ENCODE measurements at regions not wholly inside any gene's neighbourhood (a gene's known extent, or its start where the extent isn't known, plus 50 kb on each side); places are given as distances from the start of the nearest gene placed in this dataset.

DNA sequence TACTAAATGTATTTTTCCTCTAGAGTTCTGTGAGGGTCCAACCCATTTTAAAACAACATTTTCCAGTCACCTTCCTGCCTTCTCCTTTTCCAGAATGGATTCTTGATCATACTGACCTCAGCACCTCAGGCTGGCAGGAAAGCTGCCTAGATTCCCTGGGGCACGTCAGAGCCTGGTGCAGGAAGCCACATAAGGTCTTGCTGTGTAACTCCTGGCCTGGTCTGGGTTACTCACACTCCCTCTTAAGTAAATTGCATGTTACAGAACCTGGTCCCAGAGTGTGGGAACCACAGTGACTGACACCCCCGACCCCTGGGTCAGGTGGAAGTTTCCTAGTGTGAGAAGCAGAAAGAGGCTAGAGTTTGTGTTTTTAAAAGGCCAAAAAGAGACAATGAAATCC, 209.8 kb downstream of the SPTSSA start:
- no peak for TF ChIP-seq EP300 (IDR thresholded peaks at IDR 0.05; ENCODE audit: borderline replicate concordance)
- TF ChIP-seq TCF12 (IDR thresholded peaks at IDR 0.05; ENCODE audit: low read depth): no peak
- no peak for TF ChIP-seq TAF1 (IDR thresholded peaks at IDR 0.05; ENCODE audit: low read depth)
- no peak for TF ChIP-seq CREB1 (IDR thresholded peaks at IDR 0.05; ENCODE audit: low read depth)
- TF ChIP-seq USF1 (IDR thresholded peaks at IDR 0.05): no peak
- no peak for TF ChIP-seq TEAD4 (IDR thresholded peaks at IDR 0.05)
- no peak for TF ChIP-seq REST (IDR thresholded peaks at IDR 0.05; ENCODE audit: low read depth)
- TF ChIP-seq EGR1 (IDR thresholded peaks at IDR 0.05): no peak
- no peak for TF ChIP-seq RAD21 (IDR thresholded peaks at IDR 0.05; ENCODE audit: low read depth)
- TF ChIP-seq ZBTB7A (IDR thresholded peaks at IDR 0.05; ENCODE audit: low read depth): no peak
- TF ChIP-seq YY1 (IDR thresholded peaks at IDR 0.05; ENCODE audit: low read depth): no peak
